ENCODE measurements at regions not wholly inside any gene's neighbourhood (a gene's known extent, or its start where the extent isn't known, plus 50 kb on each side); places are given as distances from the start of the nearest gene placed in this dataset.

GRCh38 chr3:152771120-152771519, 63.8 kb upstream of the P2RY1 start:
- TF ChIP-seq CTCF (IDR thresholded peaks at IDR 0.05; ENCODE audit: extremely low read depth in 1 of 2, insufficient read depth in 1 of 2, low read depth in 1 of 2, low read length in 2 of 2) (no peak), POLR2A (IDR thresholded peaks at IDR 0.05; ENCODE audit: low read depth, low read length) (no peak), POLR2AphosphoS5 (IDR thresholded peaks at IDR 0.05; ENCODE audit: insufficient read depth, low read depth, low read length) (no peak), FOS (IDR thresholded peaks at IDR 0.05; ENCODE audit: borderline replicate concordance, insufficient read depth, low read length) (no peak), EZH2 (IDR thresholded peaks at IDR 0.05; ENCODE audit: borderline replicate concordance, low read depth, low read length, severe bottlenecking) (no peak), GATA2 (IDR thresholded peaks at IDR 0.05; ENCODE audit: insufficient read depth, insufficient read length, low read depth, low read length) (no peak), MAX (IDR thresholded peaks at IDR 0.05; ENCODE audit: insufficient read depth, insufficient read length) (no peak), JUN (IDR thresholded peaks at IDR 0.05; ENCODE audit: borderline replicate concordance, insufficient read depth, insufficient read length, low read depth) (no peak), MYC (IDR thresholded peaks at IDR 0.05; ENCODE audit: low read depth, low read length) (no peak)

Measured in endothelial cell of umbilical vein (primary cell).